Lower leg skin (tissue), 3 donors: ENCODE measurements at regions not wholly inside any gene's neighbourhood (a gene's known extent, or its start where the extent isn't known, plus 50 kb on each side); places are given as distances from the start of the nearest gene placed in this dataset.

Experiments
- POLR2A ChIP-seq, 2 donors: fragments of 450-650 bp; IDR thresholded peaks; one replicate each; pipeline ENCODE4 v1.6.1; 2016 to 2017; ENCODE audit warnings: antibody characterized with exemption in 2 of 2, mild to moderate bottlenecking in 1 of 2, moderate library complexity in 1 of 2
- TF ChIP-seq, protein P1 (sequence below), 3 donors: fragments of 450-650 bp; IDR thresholded peaks; one replicate each; pipeline ENCODE4 v1.5.1; 2016; ENCODE audit warnings: antibody characterized with exemption in 3 of 3, mild to moderate bottlenecking in 3 of 3, moderate library complexity in 2 of 3

DNA sequence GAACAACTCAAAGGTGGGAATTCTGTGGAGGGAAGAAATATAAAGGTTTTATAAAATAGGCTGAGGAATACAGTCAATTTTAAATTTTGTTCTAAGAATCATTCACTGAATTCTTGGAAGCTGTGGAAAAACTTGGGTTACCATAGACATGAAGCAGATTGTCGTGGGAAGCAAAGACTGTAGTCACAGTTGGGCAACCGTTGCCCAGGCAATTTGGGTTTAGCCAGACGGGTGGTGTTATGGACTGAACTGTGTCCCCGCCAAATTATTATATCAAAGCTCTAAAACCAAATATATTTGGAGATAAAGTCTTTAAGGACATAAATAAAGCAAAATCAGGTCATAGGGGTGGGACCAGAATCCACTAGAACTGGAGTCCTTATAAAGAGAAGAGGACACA lies 463.7 kb upstream of the CTNND2 start:
- TF ChIP-seq, protein P1, sequence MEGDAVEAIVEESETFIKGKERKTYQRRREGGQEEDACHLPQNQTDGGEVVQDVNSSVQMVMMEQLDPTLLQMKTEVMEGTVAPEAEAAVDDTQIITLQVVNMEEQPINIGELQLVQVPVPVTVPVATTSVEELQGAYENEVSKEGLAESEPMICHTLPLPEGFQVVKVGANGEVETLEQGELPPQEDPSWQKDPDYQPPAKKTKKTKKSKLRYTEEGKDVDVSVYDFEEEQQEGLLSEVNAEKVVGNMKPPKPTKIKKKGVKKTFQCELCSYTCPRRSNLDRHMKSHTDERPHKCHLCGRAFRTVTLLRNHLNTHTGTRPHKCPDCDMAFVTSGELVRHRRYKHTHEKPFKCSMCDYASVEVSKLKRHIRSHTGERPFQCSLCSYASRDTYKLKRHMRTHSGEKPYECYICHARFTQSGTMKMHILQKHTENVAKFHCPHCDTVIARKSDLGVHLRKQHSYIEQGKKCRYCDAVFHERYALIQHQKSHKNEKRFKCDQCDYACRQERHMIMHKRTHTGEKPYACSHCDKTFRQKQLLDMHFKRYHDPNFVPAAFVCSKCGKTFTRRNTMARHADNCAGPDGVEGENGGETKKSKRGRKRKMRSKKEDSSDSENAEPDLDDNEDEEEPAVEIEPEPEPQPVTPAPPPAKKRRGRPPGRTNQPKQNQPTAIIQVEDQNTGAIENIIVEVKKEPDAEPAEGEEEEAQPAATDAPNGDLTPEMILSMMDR (IDR thresholded peaks at IDR 0.05), result no peak
- no peak for TF ChIP-seq POLR2A (IDR thresholded peaks at IDR 0.05)
